ENCODE measurements at regions not wholly inside any gene's neighbourhood (a gene's known extent, or its start where the extent isn't known, plus 50 kb on each side); places are given as distances from the start of the nearest gene placed in this dataset.

DNA sequence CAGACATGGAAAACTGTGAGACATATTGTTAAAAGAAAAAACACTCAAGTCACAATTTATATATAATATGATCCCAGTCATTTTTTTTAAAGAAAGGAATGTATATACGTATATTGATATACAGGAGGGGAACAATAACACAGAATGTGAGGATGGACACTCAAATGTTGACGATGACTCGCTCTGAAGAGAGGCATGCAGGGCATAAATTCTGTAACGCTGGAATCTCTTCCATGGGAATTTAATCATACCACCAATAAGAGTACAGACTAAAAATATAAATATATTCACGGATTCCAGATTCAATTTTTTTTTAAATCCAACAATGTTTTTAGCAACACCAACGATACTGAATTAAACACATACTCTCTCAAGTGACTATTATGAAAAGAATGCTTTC, 106.9 kb upstream of the CCDC28A start:
- TF ChIP-seq EZH2 (IDR thresholded peaks at IDR 0.05; ENCODE audit: insufficient read depth, poor library complexity, severe bottlenecking) (no peak), EZH2phosphoT487 (IDR thresholded peaks at IDR 0.05; ENCODE audit: insufficient read depth, low read depth) (no peak)
